H9 (cell line): ENCODE measurements at regions not wholly inside any gene's neighbourhood (a gene's known extent, or its start where the extent isn't known, plus 50 kb on each side); places are given as distances from the start of the nearest gene placed in this dataset.

Experiments used
- DNase-seq: peaks from one replicate; pipeline ENCODE4 v3.0.0-alpha.2; 2017
- H2AFZ ChIP-seq: one replicate; pipeline ENCODE4 v1.6.1; 2013; ENCODE audit warnings: mild to moderate bottlenecking, low read length, control low read depth, moderate library complexity
- H2AK5ac ChIP-seq: 2 replicates; pipeline ENCODE4 v1.6.1; 2013; ENCODE audit warnings: low read length, control low read depth, mixed read lengths; ENCODE audit not compliant: insufficient read length
- H2BK120ac ChIP-seq: one replicate; pipeline ENCODE4 v1.6.1; 2013; ENCODE audit warnings: low read depth, mild to moderate bottlenecking, low read length, control low read depth, inconsistent platforms; ENCODE audit not compliant: poor library complexity, severe bottlenecking
- H2BK12ac ChIP-seq: 2 replicates; pipeline ENCODE4 v1.6.1; 2013; ENCODE audit warnings: low read length, control low read depth, mixed read lengths, low read depth; ENCODE audit not compliant: insufficient read length
- H2BK15ac ChIP-seq: 2 replicates; pipeline ENCODE4 v1.6.1; 2013; ENCODE audit warnings: low read depth, low read length, control low read depth
- H2BK20ac ChIP-seq: one replicate; pipeline ENCODE4 v1.6.1; 2013; ENCODE audit warnings: low read depth, mild to moderate bottlenecking, low read length, control low read depth, inconsistent platforms; ENCODE audit not compliant: poor library complexity, severe bottlenecking
- H2BK5ac ChIP-seq: 2 replicates; pipeline ENCODE4 v1.6.1; 2013; ENCODE audit warnings: low read length, control low read depth, mixed read lengths; ENCODE audit not compliant: insufficient read length
- H3K14ac ChIP-seq: 2 replicates; pipeline ENCODE4 v1.6.1; 2013; ENCODE audit warnings: low read length, control low read depth; ENCODE audit not compliant: insufficient read depth
- H3K18ac ChIP-seq: 2 replicates; pipeline ENCODE4 v1.6.1; 2013; ENCODE audit warnings: low read depth, mild to moderate bottlenecking, mixed read lengths, low read length, control low read depth; ENCODE audit not compliant: insufficient read length
- H3K23ac ChIP-seq: 2 replicates; pipeline ENCODE4 v1.6.1; 2013; ENCODE audit warnings: low read length, control low read depth, mixed read lengths, low read depth; ENCODE audit not compliant: insufficient read length
- H3K23me2 ChIP-seq: 2 replicates; pipeline ENCODE4 v1.6.1; 2013; ENCODE audit warnings: low read depth, mild to moderate bottlenecking, mixed read lengths, low read length, control low read depth; ENCODE audit not compliant: insufficient read length, poor library complexity, severe bottlenecking
- H3K27ac ChIP-seq: 2 replicates; pipeline ENCODE4 v1.5.1; 2013; ENCODE audit warnings: low read length, control low read depth, mixed read lengths, low read depth; ENCODE audit not compliant: insufficient read length
- H3K27me3 ChIP-seq: 2 replicates; pipeline ENCODE4 v1.6.1; 2013; ENCODE audit warnings: low read length, control low read depth, inconsistent platforms; ENCODE audit not compliant: insufficient read depth
- H3K4ac ChIP-seq: 2 replicates; pipeline ENCODE4 v1.6.1; 2013; ENCODE audit warnings: low read depth, mild to moderate bottlenecking, control low read depth, inconsistent platforms, low read length, moderate library complexity
- H3K4me1 ChIP-seq: 2 replicates; pipeline ENCODE4 v1.6.1; 2013; ENCODE audit warnings: low read length, control low read depth, inconsistent platforms; ENCODE audit not compliant: insufficient read depth
- H3K4me2 ChIP-seq: 2 replicates; pipeline ENCODE4 v1.6.1; 2013; ENCODE audit warnings: low read length, control low read depth, mixed read lengths; ENCODE audit not compliant: insufficient read length, insufficient read depth
- H3K56ac ChIP-seq: 2 replicates; pipeline ENCODE4 v1.6.1; 2013; ENCODE audit warnings: low read depth, mild to moderate bottlenecking, mixed read lengths, low read length, control low read depth; ENCODE audit not compliant: insufficient read length
- H3K79me1 ChIP-seq: 2 replicates; pipeline ENCODE4 v1.6.1; 2013; ENCODE audit warnings: low read depth, mild to moderate bottlenecking, moderate library complexity, low read length, control low read depth, inconsistent platforms; ENCODE audit not compliant: insufficient read depth, poor library complexity, severe bottlenecking
- H3K79me2 ChIP-seq: 2 replicates; pipeline ENCODE4 v1.6.1; 2013; ENCODE audit warnings: low read length, control low read depth, inconsistent platforms; ENCODE audit not compliant: insufficient read depth
- H3K9ac ChIP-seq: 2 replicates; pipeline ENCODE4 v1.6.1; 2013; ENCODE audit warnings: low read length, control low read depth, mixed read lengths; ENCODE audit not compliant: insufficient read length; ENCODE audit errors: extremely low read depth
- H3K9me3 ChIP-seq: one replicate; pipeline ENCODE4 v1.6.1; 2013; ENCODE audit warnings: low read depth, low read length, inconsistent platforms; ENCODE audit not compliant: control insufficient read depth
- H3T11ph ChIP-seq: one replicate; pipeline ENCODE4 v1.6.1; 2013; ENCODE audit warnings: mild to moderate bottlenecking, low read length, control low read depth, inconsistent platforms
- H4K20me1 ChIP-seq: one replicate; pipeline ENCODE4 v1.6.1; 2013; ENCODE audit not compliant: control insufficient read depth, insufficient read length, insufficient read depth
- H4K5ac ChIP-seq: 2 replicates; pipeline ENCODE4 v1.6.1; 2013; ENCODE audit warnings: low read depth, mild to moderate bottlenecking, mixed read lengths, low read length, control low read depth; ENCODE audit not compliant: insufficient read length
- H4K8ac ChIP-seq: replicated peaks from 2 replicates; pipeline ENCODE4 v1.6.1; 2013; ENCODE audit warnings: low read length, control low read depth, mixed read lengths, low read depth; ENCODE audit not compliant: insufficient read length
- H4K91ac ChIP-seq: 2 replicates; pipeline ENCODE4 v1.6.1; 2013; ENCODE audit warnings: low read depth, mild to moderate bottlenecking, moderate library complexity, mixed read lengths, low read length, control low read depth; ENCODE audit not compliant: insufficient read length
- H3K27ac Mint-ChIP-seq, 3 experiments: 2 replicates in 2 of 3; 3 replicates in 1 of 3; pipeline ENCODE4 v1.8.0; 2020 to 2021; ENCODE audit warnings: mixed read lengths in 3 of 3, mild to moderate bottlenecking in 1 of 3, moderate library complexity in 1 of 3
- H3K27me3 Mint-ChIP-seq: 2 replicates; pipeline ENCODE4 v1.8.0; 2021; ENCODE audit warnings: low read depth, mild to moderate bottlenecking, moderate library complexity, mixed read lengths
- H3K36me3 Mint-ChIP-seq, 3 experiments: 2 replicates in 2 of 3; 3 replicates in 1 of 3; pipeline ENCODE4 v1.8.0; 2020 to 2021; ENCODE audit warnings: low read depth in 3 of 3, mixed read lengths in 3 of 3; ENCODE audit not compliant: insufficient read depth in 1 of 3
- H3K4me1 Mint-ChIP-seq, 2 experiments: 2 replicates each; pipeline ENCODE4 v1.8.0; 2020; ENCODE audit warnings: mixed read lengths in 2 of 2
- H3K4me3 Mint-ChIP-seq, 2 experiments: 2 replicates in 1 of 2; 3 replicates in 1 of 2; pipeline ENCODE4 v1.8.0; 2020 to 2021; ENCODE audit warnings: mild to moderate bottlenecking in 2 of 2, mixed read lengths in 2 of 2, moderate library complexity in 1 of 2
- H3K9me3 Mint-ChIP-seq, 2 experiments: 2 replicates in 1 of 2; 3 replicates in 1 of 2; pipeline ENCODE4 v1.8.0; 2020; ENCODE audit warnings: mild to moderate bottlenecking in 2 of 2, mixed read lengths in 2 of 2, moderate library complexity in 1 of 2
- CTCF ChIP-seq: fragments of 200-600 bp; sonication (generic); conservative IDR thresholded peaks from 3 replicates; pipeline ENCODE4 v1.8.0; 2021; ENCODE audit warnings: antibody characterized with exemption, mild to moderate bottlenecking
- WGBS: extraction: QIAGEN DNeasy Blood & Tissue Kit; methylation state at CpG from one replicate; pipeline ENCODE4 v1.1.7; 2013; ENCODE audit warnings: missing lambda C conversion rate, low lambda C conversion rate, mixed read lengths; ENCODE audit not compliant: insufficient read length; ENCODE audit errors: extremely low coverage; 5-methylcytosine and 5-hydroxymethylcytosine counted together

- TF ChIP-seq CTCF = no peak
- peaks cover 33% of the 10 kb centered on the region for H3K27me3 Mint-ChIP-seq
- no peak overlapping the region for H3K4me3 Mint-ChIP-seq
- Histone ChIP-seq H3K79me1 (no peaks in the 10 kb centered on the region), H4K91ac (no peak overlapping the region), H2BK15ac (no peak overlapping the region), H3K23ac (no peak overlapping the region), H2AFZ (no peak overlapping the region), H3T11ph (no peak overlapping the region), H2AK5ac (no peak overlapping the region), H2BK20ac (no peak overlapping the region), H2BK5ac (no peak overlapping the region), H4K20me1 (no peaks in the 10 kb centered on the region), H3K27ac (no peak overlapping the region), H3K79me2 (no peaks in the 10 kb centered on the region), H3K4me1 (no peaks in the 10 kb centered on the region), H3K14ac (no peak overlapping the region), H4K8ac (no peak overlapping the region), H3K9ac (no peak overlapping the region), H3K23me2 (no peaks in the 10 kb centered on the region), H3K9me3 (no peaks in the 10 kb centered on the region), H3K56ac (no peak overlapping the region), H2BK12ac (no peak overlapping the region), H3K27me3 (no peaks in the 10 kb centered on the region), H2BK120ac (no peak overlapping the region), H4K5ac (no peak overlapping the region), H3K4me2 (no peak overlapping the region), H3K18ac (no peak overlapping the region), H3K4ac (no peak overlapping the region)
- H3K4me1 Mint-ChIP-seq = peaks cover 14% of the 10 kb centered on the region in 2 experiments
- no peak for DNase-seq
- peaks cover 0 to 11% of the 10 kb centered on the region in 2 experiments; a peak in 2 of 5 replicates for H3K9me3 Mint-ChIP-seq
- H3K36me3 Mint-ChIP-seq = no peaks in the 10 kb centered on the region
- no peak overlapping the region for H3K27ac Mint-ChIP-seq
- WGBS = no CpG with 5 or more reads among the region's 1 CpG
These were observed 108.7 kb downstream of the ZNF467 start for GRCh38 chr7:149664666-149665065.
